ENCODE measurements at regions not wholly inside any gene's neighbourhood (a gene's known extent, or its start where the extent isn't known, plus 50 kb on each side); places are given as distances from the start of the nearest gene placed in this dataset.

- H3K79me2 ChIP-seq (ENCODE audit: insufficient read depth, low read length): no peaks in the 10 kb centered on the region
- H3K27me3 ChIP-seq (ENCODE audit: control insufficient read depth in 1 of 2, insufficient read depth in 2 of 2, low read length in 2 of 2): no peaks in the 10 kb centered on the region; a peak in 1 of 5 replicates
- no peak overlapping the region for H2AFZ ChIP-seq (ENCODE audit: low read length)
- no peaks in the 10 kb centered on the region for H4K20me1 ChIP-seq (ENCODE audit: insufficient read depth, low read length)
- no peak for FAIRE-seq
- WGBS (ENCODE audit: low lambda C conversion rate): 0% methylated on average over 2 of the region's 2 CpGs
- in situ Hi-C loops (cut with HindIII; ENCODE audit: extremely low pct_ligation_motif_present, low pct_unique_long_range_greater_than_20kb): no loop called here
- no peaks in the 10 kb centered on the region for H3K36me3 ChIP-seq (replicated peaks in 1 of 2; ENCODE audit: control insufficient read depth in 1 of 2, insufficient read depth in 2 of 2, low read length in 2 of 2)
- ATAC-seq: no peak
- H3K9me3 ChIP-seq (ENCODE audit: low read length): peaks cover 86% of the 10 kb centered on the region
- TF ChIP-seq MXI1 (IDR thresholded peaks at IDR 0.05; ENCODE audit: borderline replicate concordance, low read depth, low read length) (no peak), NR1H2 (CRISPR knock-in tag; IDR thresholded peaks at IDR 0.05; ENCODE audit: borderline replicate concordance, low read depth) (no peak), ELF4 (CRISPR knock-in tag; IDR thresholded peaks at IDR 0.05; ENCODE audit: borderline replicate concordance) (no peak), TIGD3 (CRISPR knock-in tag; IDR thresholded peaks at IDR 0.05; ENCODE audit: borderline replicate concordance) (no peak), IKZF5 (CRISPR knock-in tag; IDR thresholded peaks at IDR 0.05) (no peak), REXO4 (CRISPR knock-in tag; IDR thresholded peaks at IDR 0.05; ENCODE audit: borderline replicate concordance) (no peak), PAXIP1 (CRISPR knock-in tag; conservative IDR thresholded peaks at IDR 0.05) (no peak), SMAD1 (CRISPR knock-in tag; IDR thresholded peaks at IDR 0.05; ENCODE audit: borderline replicate concordance, low read depth) (no peak), ZNF296 (CRISPR knock-in tag; conservative IDR thresholded peaks at IDR 0.05) (no peak), ZNF34 (CRISPR knock-in tag; IDR thresholded peaks at IDR 0.05; ENCODE audit: borderline replicate concordance) (no peak), ZNF670 (CRISPR knock-in tag; IDR thresholded peaks at IDR 0.05; ENCODE audit: borderline replicate concordance) (no peak)
- H3K4me2 ChIP-seq (ENCODE audit: low read depth, low read length): no peak overlapping the region
- no peaks in the 10 kb centered on the region for H3K4me1 ChIP-seq (ENCODE audit: insufficient read depth, low read length)
- BruUV-seq (replicated peaks): no TSS peak
- ChIA-PET CTCF (ENCODE audit: low intra/inter-chr PET ratio, low total read pairs) (no interaction called here), POLR2A (no interaction called here)
- H3K4me3 ChIP-seq (replicated peaks in 1 of 3; ENCODE audit: insufficient read depth in 1 of 3, low read depth in 2 of 3, low read length in 3 of 3): no peak overlapping the region
- intact Hi-C loops (cut with micrococcal nuclease; ENCODE audit: unreplicated experiment): no loop called here
- no peak overlapping the region for H3K9ac ChIP-seq (ENCODE audit: insufficient read depth, low read depth, low read length)
- DNase-seq (ENCODE audit: low spot score): no peak
- no peak overlapping the region for H3K27ac ChIP-seq (ENCODE audit: extremely low read length, insufficient read depth, low read length)
Observed at GRCh38 chr15:96916750-96917149, 586.2 kb downstream of the NR2F2 start.

All from HepG2 (cell line).